Nephron progenitor cell (in vitro differentiated cells): ENCODE measurements at regions not wholly inside any gene's neighbourhood (a gene's known extent, or its start where the extent isn't known, plus 50 kb on each side); places are given as distances from the start of the nearest gene placed in this dataset.

Experiments
- DNase-seq: peaks from one replicate; pipeline ENCODE4 v3.0.0; 2021
- H3K27ac Mint-ChIP-seq: 2 replicates; pipeline ENCODE4 v1.8.0; 2021; ENCODE audit warnings: mild to moderate bottlenecking, moderate library complexity, mixed read lengths
- H3K27me3 Mint-ChIP-seq: 2 replicates; pipeline ENCODE4 v1.8.0; 2021; ENCODE audit warnings: mild to moderate bottlenecking, low read depth, mixed read lengths; ENCODE audit not compliant: poor library complexity
- H3K36me3 Mint-ChIP-seq: 2 replicates; pipeline ENCODE4 v1.8.0; 2021; ENCODE audit warnings: low read depth, mixed read lengths
- H3K4me1 Mint-ChIP-seq: 2 replicates; pipeline ENCODE4 v1.8.0; 2021; ENCODE audit warnings: mixed read lengths
- H3K4me3 Mint-ChIP-seq: 2 replicates; pipeline ENCODE4 v1.8.0; 2021; ENCODE audit warnings: mild to moderate bottlenecking, moderate library complexity, mixed read lengths
- H3K9me3 Mint-ChIP-seq: 2 replicates; pipeline ENCODE4 v1.8.0; 2021; ENCODE audit warnings: mild to moderate bottlenecking, moderate library complexity, mixed read lengths
- TF ChIP-seq, protein P1 (sequence below): fragments of 200-600 bp; sonication (generic); IDR thresholded peaks from 2 replicates; pipeline ENCODE4 v1.5.0; 2021; ENCODE audit warnings: antibody characterized with exemption

DNA sequence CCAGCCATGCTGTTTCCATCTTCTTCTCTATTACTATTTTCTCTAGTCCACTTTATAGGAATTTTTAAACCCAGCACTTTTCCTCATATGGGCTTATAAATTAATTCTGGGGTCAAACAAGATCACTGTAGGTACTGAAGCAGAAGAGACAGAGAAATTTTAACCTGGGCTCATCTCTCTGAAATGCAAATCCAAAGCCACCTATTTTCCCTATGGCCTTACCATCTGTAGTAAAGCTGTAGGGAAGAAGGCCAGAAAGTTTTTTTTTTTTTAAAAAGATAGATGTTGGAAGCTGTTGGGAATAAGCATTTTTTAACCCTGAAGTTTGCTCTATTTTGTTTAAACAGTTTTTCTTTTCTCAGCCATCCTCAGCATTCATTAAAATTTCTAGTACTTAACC is 367.4 kb downstream of the CD109 start:
- H3K9me3 Mint-ChIP-seq, result no peaks in the 10 kb centered on the region
- H3K27ac Mint-ChIP-seq, result no peak overlapping the region
- TF ChIP-seq, protein P1, sequence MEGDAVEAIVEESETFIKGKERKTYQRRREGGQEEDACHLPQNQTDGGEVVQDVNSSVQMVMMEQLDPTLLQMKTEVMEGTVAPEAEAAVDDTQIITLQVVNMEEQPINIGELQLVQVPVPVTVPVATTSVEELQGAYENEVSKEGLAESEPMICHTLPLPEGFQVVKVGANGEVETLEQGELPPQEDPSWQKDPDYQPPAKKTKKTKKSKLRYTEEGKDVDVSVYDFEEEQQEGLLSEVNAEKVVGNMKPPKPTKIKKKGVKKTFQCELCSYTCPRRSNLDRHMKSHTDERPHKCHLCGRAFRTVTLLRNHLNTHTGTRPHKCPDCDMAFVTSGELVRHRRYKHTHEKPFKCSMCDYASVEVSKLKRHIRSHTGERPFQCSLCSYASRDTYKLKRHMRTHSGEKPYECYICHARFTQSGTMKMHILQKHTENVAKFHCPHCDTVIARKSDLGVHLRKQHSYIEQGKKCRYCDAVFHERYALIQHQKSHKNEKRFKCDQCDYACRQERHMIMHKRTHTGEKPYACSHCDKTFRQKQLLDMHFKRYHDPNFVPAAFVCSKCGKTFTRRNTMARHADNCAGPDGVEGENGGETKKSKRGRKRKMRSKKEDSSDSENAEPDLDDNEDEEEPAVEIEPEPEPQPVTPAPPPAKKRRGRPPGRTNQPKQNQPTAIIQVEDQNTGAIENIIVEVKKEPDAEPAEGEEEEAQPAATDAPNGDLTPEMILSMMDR, result no peak
- H3K4me3 Mint-ChIP-seq, result no peak overlapping the region
- no peak for DNase-seq
- no peaks in the 10 kb centered on the region for H3K4me1 Mint-ChIP-seq
- H3K27me3 Mint-ChIP-seq, result peaks cover 3% of the 10 kb centered on the region
- no peaks in the 10 kb centered on the region for H3K36me3 Mint-ChIP-seq

DNA sequence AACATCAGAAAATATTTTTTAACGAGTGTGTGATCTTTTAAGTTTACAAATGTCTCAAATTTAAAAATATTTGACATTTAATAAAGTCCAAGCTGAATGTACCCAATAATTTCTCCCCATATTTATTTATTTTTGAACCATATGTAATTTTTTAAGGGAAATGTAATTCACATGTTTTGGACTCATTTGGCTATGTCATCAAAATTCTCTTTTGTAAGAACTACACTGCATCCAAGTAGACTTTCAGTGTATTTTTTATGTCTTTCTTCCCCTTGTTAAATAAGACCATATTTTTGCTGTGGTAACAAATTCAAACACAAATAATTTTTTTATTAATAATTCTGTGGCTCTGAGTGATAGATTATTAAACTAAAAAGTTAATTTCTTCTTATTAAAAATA is 365.2 kb downstream of the CD109 start:
- Mint-ChIP-seq H3K4me3 (no peak overlapping the region), H3K4me1 (no peaks in the 10 kb centered on the region), H3K9me3 (no peaks in the 10 kb centered on the region), H3K27me3 (no peaks in the 10 kb centered on the region), H3K36me3 (no peaks in the 10 kb centered on the region), H3K27ac (no peak overlapping the region)
- no peak for DNase-seq
- TF ChIP-seq, protein P1, result no peak

DNA sequence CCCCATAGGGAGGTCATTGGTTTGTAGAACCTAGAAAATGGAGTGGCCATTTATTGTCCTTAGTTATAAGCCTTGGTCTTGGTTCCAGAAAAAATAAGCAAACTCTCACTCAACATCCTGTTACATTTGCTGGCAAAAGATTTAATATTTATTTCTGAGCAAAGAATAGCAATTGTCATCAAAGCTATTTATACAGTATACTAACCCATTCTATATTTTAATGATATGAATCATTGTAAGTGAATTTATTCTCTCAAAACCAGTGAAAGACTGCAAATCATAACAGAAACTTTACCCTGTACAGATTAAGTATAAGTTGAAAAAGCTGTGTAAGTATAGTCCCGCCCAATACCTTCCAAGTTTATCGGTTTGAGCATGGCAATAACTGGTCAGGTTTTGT is 364.4 kb downstream of the CD109 start:
- H3K9me3 Mint-ChIP-seq, result no peaks in the 10 kb centered on the region
- no peak for DNase-seq
- TF ChIP-seq, protein P1, result no peak
- H3K27ac Mint-ChIP-seq, result no peak overlapping the region
- H3K36me3 Mint-ChIP-seq, result no peaks in the 10 kb centered on the region
- H3K27me3 Mint-ChIP-seq, result no peaks in the 10 kb centered on the region
- no peaks in the 10 kb centered on the region for H3K4me1 Mint-ChIP-seq
- no peak overlapping the region for H3K4me3 Mint-ChIP-seq

DNA sequence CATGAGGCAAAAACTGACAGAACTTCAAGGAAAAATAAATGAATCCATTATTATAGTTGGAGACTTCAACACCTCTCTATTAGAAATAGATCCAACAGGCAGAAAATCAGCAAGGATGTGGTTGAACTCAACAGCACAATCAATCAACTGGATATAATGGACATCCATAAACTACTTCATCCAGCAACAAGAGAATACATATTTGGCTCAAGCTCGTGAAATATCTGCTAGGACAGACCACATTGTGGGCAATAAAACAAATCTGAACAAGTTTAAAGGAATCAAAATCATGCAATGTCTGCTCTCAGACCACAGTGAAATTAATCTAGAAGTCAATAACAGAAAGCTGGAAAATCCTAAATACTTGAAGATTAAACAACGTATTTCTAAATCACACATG is 362.6 kb downstream of the CD109 start:
- no peaks in the 10 kb centered on the region for H3K4me1 Mint-ChIP-seq
- DNase-seq, result no peak
- no peaks in the 10 kb centered on the region for H3K9me3 Mint-ChIP-seq
- H3K36me3 Mint-ChIP-seq, result no peaks in the 10 kb centered on the region
- no peaks in the 10 kb centered on the region for H3K27me3 Mint-ChIP-seq
- H3K27ac Mint-ChIP-seq, result no peak overlapping the region
- no peak overlapping the region for H3K4me3 Mint-ChIP-seq
- TF ChIP-seq, protein P1, result no peak

DNA sequence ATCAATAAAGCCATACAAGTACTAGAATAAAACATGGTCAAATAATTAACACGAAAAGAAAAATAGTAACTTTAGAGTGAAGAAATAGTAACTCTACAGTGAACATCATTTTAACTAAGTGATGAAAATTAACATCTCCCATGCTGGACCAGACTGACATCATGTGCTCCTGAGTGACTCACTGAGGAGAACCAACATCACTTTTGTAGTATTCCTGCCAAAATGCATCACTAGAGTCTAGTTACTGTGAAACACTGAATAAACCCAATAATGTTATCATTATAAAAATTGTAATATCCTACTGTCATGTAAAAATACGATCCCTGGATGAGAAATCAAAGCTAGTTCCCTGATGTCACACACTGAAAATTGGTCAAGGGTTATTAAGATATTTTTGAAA is 361.3 kb downstream of the CD109 start:
- Mint-ChIP-seq H3K36me3 (no peaks in the 10 kb centered on the region), H3K4me1 (peaks cover 4% of the 10 kb centered on the region), H3K4me3 (no peak overlapping the region), H3K9me3 (no peaks in the 10 kb centered on the region), H3K27me3 (no peaks in the 10 kb centered on the region), H3K27ac (no peak overlapping the region)
- DNase-seq, result no peak
- TF ChIP-seq, protein P1, result no peak

DNA sequence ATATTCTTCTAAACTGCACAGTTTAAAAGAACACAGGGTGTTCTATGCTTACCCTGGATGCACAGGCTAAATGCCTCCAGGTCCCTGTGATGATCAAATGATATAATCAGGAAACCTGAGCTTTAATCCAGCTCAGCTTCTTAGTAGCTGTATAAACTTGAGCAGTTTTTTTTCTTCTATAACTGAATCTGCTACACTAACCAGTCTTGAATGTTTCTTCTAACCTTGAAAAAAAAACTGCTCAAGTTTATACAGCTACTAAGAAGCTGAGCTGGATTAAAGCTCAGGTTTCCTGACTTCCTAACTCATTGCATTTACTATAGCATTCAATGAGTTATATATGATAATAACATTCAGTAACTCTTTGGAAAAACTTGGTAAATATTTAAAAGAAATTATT is 358.2 kb downstream of the CD109 start:
- Mint-ChIP-seq H3K4me1 (peaks cover 4% of the 10 kb centered on the region), H3K9me3 (no peaks in the 10 kb centered on the region), H3K36me3 (no peaks in the 10 kb centered on the region), H3K27ac (no peak overlapping the region), H3K4me3 (no peak overlapping the region), H3K27me3 (peaks cover 3% of the 10 kb centered on the region)
- TF ChIP-seq, protein P1, result no peak
- DNase-seq, result no peak
